ENCODE measurements at regions not wholly inside any gene's neighbourhood (a gene's known extent, or its start where the extent isn't known, plus 50 kb on each side); places are given as distances from the start of the nearest gene placed in this dataset.

- no peak for DNase-seq (ENCODE audit: low read depth in 4 of 4, low spot score in 2 of 4)
Measured at GRCh38 chr5:107099506-107099905, 571.2 kb downstream of the EFNA5 start.

- DNase-seq (ENCODE audit: low read depth in 4 of 4, low spot score in 2 of 4): no peak
Measured at GRCh38 chr5:107092695-107093094, 578.0 kb downstream of the EFNA5 start.

DNA sequence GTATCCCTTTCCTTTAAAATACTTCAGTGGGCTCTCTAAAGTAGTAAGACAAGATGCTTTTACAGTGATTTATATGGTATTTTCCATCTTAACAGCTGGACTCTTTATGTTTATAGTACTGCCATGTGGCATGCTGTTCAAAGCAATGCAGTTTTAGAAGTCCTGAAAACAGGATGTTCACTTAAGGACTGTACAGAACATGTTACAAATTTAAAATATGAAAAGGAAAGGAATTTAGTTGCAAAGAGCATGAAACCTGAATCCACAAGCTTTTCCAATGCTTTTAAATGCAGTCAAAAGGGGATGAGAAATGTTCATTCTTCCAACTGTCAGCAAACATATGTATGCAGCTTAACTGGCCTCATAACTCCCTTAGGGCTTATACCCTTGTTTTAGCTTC is 580.2 kb downstream of the EFNA5 start:
- DNase-seq (ENCODE audit: low read depth in 4 of 4, low spot score in 2 of 4): peak in 1 of 4 donors; percentile 19

GRCh38 chr5:107088907-107089306 is 581.8 kb downstream of the EFNA5 start:
- no peak for DNase-seq (ENCODE audit: low read depth in 4 of 4, low spot score in 2 of 4)

GRCh38 chr5:107085572-107085971 is 585.2 kb downstream of the EFNA5 start:
- DNase-seq (ENCODE audit: low read depth in 4 of 4, low spot score in 2 of 4): no peak

DNA sequence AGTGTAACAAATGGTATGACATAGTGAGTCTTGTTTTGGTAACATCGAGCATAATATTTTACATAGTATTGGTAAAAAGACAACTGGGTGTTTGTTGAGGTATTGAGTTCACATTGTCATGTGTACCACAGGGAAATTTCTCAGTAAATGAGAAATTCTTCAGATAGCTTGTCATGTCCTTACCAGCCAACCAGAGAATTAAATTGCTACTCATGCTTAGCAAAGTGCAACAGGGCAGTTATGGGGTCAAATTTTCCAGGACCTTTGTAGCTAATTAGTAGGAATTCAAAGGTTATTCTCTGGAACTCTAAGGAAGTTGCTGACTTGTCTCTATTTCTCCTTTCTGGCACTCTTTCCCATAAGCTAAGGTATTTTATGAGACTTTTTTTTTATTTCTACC is 595.7 kb downstream of the EFNA5 start:
- peak in 1 of 4 donors; percentile 5 for DNase-seq (ENCODE audit: low read depth in 4 of 4, low spot score in 2 of 4)

DNA sequence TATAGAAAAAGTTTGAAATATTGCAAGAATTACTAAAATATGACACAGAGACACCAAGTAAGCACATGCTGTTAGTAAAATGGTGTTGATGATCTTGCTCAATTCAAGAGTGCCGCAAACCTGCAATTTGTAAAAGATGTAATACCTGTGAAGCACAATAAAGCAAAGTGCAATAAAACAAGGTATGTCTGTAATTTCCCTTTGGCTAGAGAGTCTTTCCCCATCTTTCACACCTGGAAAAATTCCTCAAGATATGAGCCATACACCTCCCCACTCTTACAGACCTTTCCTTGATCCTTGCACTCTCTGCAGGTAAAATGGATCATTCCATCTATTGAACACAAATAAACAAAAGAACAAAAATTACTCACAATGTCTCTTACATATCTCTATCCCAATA is 597.8 kb downstream of the EFNA5 start:
- DNase-seq (ENCODE audit: low read depth in 4 of 4, low spot score in 2 of 4): no peak

GRCh38 chr5:107072440-107072839 is 598.3 kb downstream of the EFNA5 start:
- DNase-seq (ENCODE audit: low read depth in 4 of 4, low spot score in 2 of 4): no peak

- DNase-seq (ENCODE audit: low read depth in 4 of 4, low spot score in 2 of 4): no peak
Measured at GRCh38 chr5:107068782-107069181, 602.0 kb downstream of the EFNA5 start.

DNA sequence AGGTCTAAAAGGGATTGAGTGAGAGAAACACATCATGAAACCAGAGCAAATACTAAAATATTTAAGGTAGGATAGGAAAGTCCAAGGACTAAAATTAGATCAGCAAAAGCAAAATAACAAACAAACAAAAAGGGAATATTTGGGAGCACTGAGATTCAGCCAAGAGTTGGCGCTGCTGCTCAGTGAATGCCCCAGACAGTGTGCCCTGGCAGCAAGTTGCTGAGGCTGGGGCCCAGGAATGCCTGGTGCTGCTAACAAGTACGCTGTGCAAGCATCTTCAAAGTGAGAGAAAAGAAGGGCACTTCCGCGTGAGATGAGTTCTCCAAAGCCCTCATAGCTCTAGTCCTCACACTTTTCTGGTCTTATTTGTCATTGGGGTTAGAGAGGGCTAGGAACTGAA is 603.3 kb downstream of the EFNA5 start:
- DNase-seq (ENCODE audit: low read depth in 4 of 4, low spot score in 2 of 4): no peak

GRCh38 chr5:107063511-107063910 is 607.2 kb downstream of the EFNA5 start:
- DNase-seq (ENCODE audit: low read depth in 4 of 4, low spot score in 2 of 4): no peak

- DNase-seq (ENCODE audit: low read depth in 4 of 4, low spot score in 2 of 4): no peak
Measured at GRCh38 chr5:107058803-107059202, 611.9 kb downstream of the EFNA5 start.

GRCh38 chr5:107058235-107058634 is 612.5 kb downstream of the EFNA5 start:
- DNase-seq (ENCODE audit: low read depth in 4 of 4, low spot score in 2 of 4): no peak

- no peak for DNase-seq (ENCODE audit: low read depth in 4 of 4, low spot score in 2 of 4)
Measured at GRCh38 chr5:107056278-107056677, 614.5 kb downstream of the EFNA5 start.

GRCh38 chr5:107047048-107047447 is 623.7 kb downstream of the EFNA5 start:
- DNase-seq (ENCODE audit: low read depth in 4 of 4, low spot score in 2 of 4): no peak

DNA sequence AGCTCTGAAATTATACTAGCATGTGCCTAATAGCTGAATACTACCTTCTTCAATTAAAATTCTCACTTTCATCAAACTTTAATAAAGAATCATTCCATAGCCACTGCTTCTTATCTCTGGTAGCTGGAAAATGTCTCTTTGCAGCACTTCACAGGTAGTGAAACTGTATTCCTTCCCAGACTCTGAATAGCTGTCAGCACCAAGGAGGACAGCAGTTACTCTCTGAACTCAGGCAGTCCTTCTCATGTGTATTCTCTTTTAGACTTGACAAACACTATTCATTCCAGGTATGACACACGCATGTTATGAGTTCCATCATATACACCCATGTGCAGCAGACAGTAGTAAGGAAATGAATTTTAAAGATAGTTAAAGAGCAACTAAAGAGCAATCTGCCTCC is 627.1 kb downstream of the EFNA5 start:
- DNase-seq (ENCODE audit: low read depth in 4 of 4, low spot score in 2 of 4): no peak

DNA sequence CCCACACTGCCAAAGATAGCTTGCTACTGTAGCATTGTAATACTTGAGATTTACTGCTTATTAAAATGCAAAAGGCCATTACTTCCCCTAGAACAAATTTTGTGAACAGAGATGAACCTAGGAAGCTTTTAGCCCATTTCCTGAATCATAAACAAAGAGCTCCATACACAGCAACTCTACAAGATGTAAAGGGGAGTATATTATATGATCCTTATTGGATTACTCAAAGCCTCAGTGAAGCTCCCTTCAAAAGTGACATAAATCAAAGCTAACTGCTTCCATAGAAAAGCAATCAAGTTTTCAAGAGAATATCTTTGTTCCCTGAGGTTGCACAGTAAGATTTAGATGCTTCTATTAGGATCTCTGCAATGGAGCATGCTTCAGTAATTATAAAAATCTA is 629.8 kb downstream of the EFNA5 start:
- no peak for DNase-seq (ENCODE audit: low read depth in 4 of 4, low spot score in 2 of 4)

DNA sequence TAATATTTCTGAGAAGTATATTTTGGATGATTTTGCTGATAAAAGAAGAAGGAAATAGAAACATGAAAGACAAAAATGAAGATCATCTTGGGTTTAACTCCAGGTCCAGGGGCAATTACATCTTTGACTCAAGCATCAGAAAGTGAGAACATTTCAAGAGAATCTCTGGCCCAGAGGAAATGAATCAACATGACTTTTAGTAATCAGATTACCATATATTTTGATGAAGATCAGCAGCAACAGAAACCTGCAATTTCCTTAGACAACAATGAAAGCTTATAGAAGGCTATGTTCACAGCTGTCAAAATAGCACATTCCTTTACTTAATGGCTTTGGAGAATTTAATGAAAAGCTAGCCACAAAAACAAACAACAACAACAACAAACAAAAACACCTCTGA is 638.1 kb downstream of the EFNA5 start:
- no peak for DNase-seq (ENCODE audit: low read depth in 4 of 4, low spot score in 2 of 4)

DNA sequence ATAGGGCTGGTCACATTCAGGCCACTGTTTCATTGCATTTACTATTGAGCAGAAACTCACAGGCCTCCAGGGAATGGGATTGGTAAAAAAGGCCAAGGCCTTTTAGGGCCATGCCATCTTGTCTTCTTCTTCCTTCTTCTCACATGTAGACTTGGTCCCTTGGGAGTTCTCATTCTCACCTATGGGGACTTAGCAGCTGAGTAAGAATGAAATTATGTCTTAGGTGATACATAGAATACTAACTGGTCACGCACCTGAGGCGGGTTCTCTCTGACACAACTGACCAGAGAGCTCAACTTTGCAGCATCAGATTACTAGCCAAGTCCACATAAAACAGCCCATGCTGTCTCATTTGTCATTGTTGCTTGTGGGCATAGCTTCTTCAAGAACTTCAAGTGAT is 641.8 kb downstream of the EFNA5 start:
- DNase-seq (ENCODE audit: low read depth in 4 of 4, low spot score in 2 of 4): no peak

GRCh38 chr5:107025712-107026497 is 644.8 kb downstream of the EFNA5 start:
- no peak for DNase-seq (ENCODE audit: low read depth in 4 of 4, low spot score in 2 of 4)

- DNase-seq (ENCODE audit: low read depth in 4 of 4, low spot score in 2 of 4): no peak
Measured at GRCh38 chr5:107023732-107024131, 647.0 kb downstream of the EFNA5 start.

DNA sequence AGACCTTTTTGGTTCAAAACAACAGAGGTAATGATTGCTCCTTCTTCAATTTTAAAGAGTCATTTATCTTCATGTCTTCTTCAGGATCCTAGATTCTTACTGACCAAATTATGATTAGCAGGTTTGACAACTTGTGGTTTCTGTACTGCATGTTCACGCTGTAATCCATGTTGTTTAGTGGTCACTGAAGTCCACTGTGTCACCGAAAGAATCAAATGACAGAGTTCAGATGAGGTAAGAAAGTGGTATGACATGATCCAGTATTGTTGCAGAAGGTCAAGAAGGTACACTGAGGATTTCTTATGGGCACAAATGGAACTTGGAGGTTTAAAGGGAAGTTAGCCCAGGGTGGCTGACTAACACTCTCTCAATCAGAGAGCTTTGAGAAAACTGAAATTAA is 649.2 kb downstream of the EFNA5 start:
- DNase-seq (ENCODE audit: low read depth in 4 of 4, low spot score in 2 of 4): no peak

DNA sequence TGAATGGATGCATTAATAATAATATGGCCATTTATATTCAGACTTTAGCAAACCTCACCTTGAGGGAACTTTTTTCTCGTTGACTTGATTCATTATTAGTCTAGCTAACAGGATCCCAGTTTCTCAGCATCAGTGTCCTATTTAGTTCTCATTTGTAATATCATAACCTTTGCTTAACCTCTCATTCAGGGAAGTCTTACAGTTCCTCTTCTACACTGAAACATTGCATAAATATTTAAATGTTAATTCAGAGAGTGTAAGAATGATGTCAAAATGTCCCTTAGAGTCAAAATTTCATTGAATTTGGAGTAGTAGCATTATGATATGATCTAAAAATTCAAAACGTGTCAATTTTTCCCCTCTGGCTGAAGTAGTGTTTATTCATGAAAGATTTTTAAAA is 650.1 kb downstream of the EFNA5 start:
- DNase-seq (ENCODE audit: low read depth in 4 of 4, low spot score in 2 of 4): no peak

Data from left renal cortex interstitium (tissue), 4 donors.